Stomach (tissue), 4 donors: ENCODE measurements at regions not wholly inside any gene's neighbourhood (a gene's known extent, or its start where the extent isn't known, plus 50 kb on each side); places are given as distances from the start of the nearest gene placed in this dataset.
"Not testable (repeated sequence)": the region's sequence is repeated elsewhere in the genome, so short reads cannot be mapped to it uniquely, and the experiment has no call there.

Source experiments
- EP300 ChIP-seq: sonication (generic); formaldehyde crosslinking; IDR thresholded peaks from one replicate; pipeline ENCODE4 v1.6.1; 2017; ENCODE audit warnings: antibody characterized with exemption
- POLR2A ChIP-seq, 4 donors: fragments of 450-650 bp; IDR thresholded peaks; one replicate each; pipeline ENCODE4 v1.6.1; 2016; ENCODE audit warnings: antibody characterized with exemption in 4 of 4, control low read depth in 2 of 4, mild to moderate bottlenecking in 1 of 4, moderate library complexity in 1 of 4
- TF ChIP-seq, protein P1 (sequence below), 7 experiments: fragments of 450-650 bp in 4 of 7; fragments of 200-600 bp in 3 of 7; sonication (generic) in 3 of 7; IDR thresholded peaks; one replicate each; pipeline ENCODE4 v1.5.1; 2016 to 2019; ENCODE audit warnings: antibody characterized with exemption in 7 of 7, control low read depth in 2 of 7, mild to moderate bottlenecking in 1 of 7

DNA sequence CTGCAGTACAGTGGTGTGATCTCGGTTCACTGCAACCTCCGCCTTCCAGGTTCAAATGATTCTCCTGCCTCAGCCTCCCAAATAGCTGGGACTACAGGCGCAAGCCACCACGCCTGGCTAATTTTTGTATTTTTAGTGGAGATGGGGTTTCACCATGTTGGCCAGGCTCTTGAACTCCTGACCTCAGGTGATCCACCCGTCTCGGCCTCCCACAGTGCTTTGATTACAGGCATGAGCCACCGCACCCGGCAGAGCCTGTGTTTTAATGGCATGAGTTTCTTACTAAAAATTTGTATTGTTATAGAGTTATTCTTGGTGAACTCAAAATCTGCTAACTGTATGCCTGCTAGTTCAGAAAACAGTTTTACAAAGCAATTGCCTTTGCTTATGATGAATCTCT lies 269.9 kb downstream of the SEMA3D start:
- TF ChIP-seq EP300; POLR2A (IDR thresholded peaks at IDR 0.05): not testable (repeated sequence)
- TF ChIP-seq, protein P1, sequence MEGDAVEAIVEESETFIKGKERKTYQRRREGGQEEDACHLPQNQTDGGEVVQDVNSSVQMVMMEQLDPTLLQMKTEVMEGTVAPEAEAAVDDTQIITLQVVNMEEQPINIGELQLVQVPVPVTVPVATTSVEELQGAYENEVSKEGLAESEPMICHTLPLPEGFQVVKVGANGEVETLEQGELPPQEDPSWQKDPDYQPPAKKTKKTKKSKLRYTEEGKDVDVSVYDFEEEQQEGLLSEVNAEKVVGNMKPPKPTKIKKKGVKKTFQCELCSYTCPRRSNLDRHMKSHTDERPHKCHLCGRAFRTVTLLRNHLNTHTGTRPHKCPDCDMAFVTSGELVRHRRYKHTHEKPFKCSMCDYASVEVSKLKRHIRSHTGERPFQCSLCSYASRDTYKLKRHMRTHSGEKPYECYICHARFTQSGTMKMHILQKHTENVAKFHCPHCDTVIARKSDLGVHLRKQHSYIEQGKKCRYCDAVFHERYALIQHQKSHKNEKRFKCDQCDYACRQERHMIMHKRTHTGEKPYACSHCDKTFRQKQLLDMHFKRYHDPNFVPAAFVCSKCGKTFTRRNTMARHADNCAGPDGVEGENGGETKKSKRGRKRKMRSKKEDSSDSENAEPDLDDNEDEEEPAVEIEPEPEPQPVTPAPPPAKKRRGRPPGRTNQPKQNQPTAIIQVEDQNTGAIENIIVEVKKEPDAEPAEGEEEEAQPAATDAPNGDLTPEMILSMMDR (IDR thresholded peaks at IDR 0.05) = not testable (repeated sequence)
